ENCODE measurements at regions not wholly inside any gene's neighbourhood (a gene's known extent, or its start where the extent isn't known, plus 50 kb on each side); places are given as distances from the start of the nearest gene placed in this dataset.

GRCh38 chr14:35196571-35196970, 74.2 kb downstream of the PRORP start:
- H3K27me3 ChIP-seq: no peaks in the 10 kb centered on the region
- no peak for DNase-seq
- peak; percentile 24 for ATAC-seq
- intact Hi-C loops (cut with DNase I): no loop called here
- H3K9me3 ChIP-seq: no peaks in the 10 kb centered on the region
- no peaks in the 10 kb centered on the region for H3K36me3 ChIP-seq (replicated peaks in 1 of 2; ENCODE audit: insufficient read depth in 1 of 2, low read depth in 2 of 2)
- no peak overlapping the region for H3K27ac ChIP-seq
- 13 to 14% methylated on average over 1 of the region's 1 CpG for WGBS, 2 donors
- H3K4me3 ChIP-seq: no peak overlapping the region
- H3K4me1 ChIP-seq: no peaks in the 10 kb centered on the region
- no peak for TF ChIP-seq POLR2A (IDR thresholded peaks at IDR 0.05)
- TF ChIP-seq CTCF (IDR thresholded peaks at IDR 0.05): no peak

GRCh38 chr14:35197015-35197414, 74.7 kb downstream of the PRORP start:
- TF ChIP-seq POLR2A (IDR thresholded peaks at IDR 0.05): no peak
- TF ChIP-seq CTCF (IDR thresholded peaks at IDR 0.05): no peak
- Histone ChIP-seq H3K9me3 (no peaks in the 10 kb centered on the region), H3K4me1 (no peaks in the 10 kb centered on the region), H3K27ac (no peak overlapping the region), H3K27me3 (no peaks in the 10 kb centered on the region), H3K4me3 (no peak overlapping the region), H3K36me3 (replicated peaks in 1 of 2; ENCODE audit: insufficient read depth in 1 of 2, low read depth in 2 of 2) (no peaks in the 10 kb centered on the region)
- WGBS, 2 donors: 39 to 43% methylated on average over 1 of the region's 1 CpG
- no peak for ATAC-seq
- no peak for DNase-seq
- intact Hi-C loops (cut with DNase I): no loop called here

GRCh38 chr14:35201066-35201465, 78.7 kb downstream of the PRORP start:
- no peak for ATAC-seq
- Histone ChIP-seq H3K27me3 (no peaks in the 10 kb centered on the region), H3K36me3 (replicated peaks in 1 of 2; ENCODE audit: insufficient read depth in 1 of 2, low read depth in 2 of 2) (no peaks in the 10 kb centered on the region), H3K9me3 (no peaks in the 10 kb centered on the region), H3K4me1 (no peaks in the 10 kb centered on the region), H3K4me3 (no peak overlapping the region), H3K27ac (no peak overlapping the region)
- WGBS, 2 donors: 57 to 83% methylated on average over 3 of the region's 3 CpGs
- DNase-seq: no peak
- no peak for TF ChIP-seq CTCF (IDR thresholded peaks at IDR 0.05)
- intact Hi-C loops (cut with DNase I): no loop called here

GRCh38 chr14:35202195-35202594, 79.8 kb downstream of the PRORP start:
- H3K27me3 ChIP-seq: no peaks in the 10 kb centered on the region
- TF ChIP-seq CTCF (IDR thresholded peaks at IDR 0.05): no peak
- TF ChIP-seq POLR2A (IDR thresholded peaks at IDR 0.05): no peak

GRCh38 chr14:35205737-35206136, 83.4 kb downstream of the PRORP start:
- no peak overlapping the region for H3K27ac ChIP-seq
- TF ChIP-seq POLR2A (IDR thresholded peaks at IDR 0.05) (no peak), CTCF (IDR thresholded peaks at IDR 0.05) (no peak)
- H3K4me1 ChIP-seq: no peaks in the 10 kb centered on the region
- WGBS, 2 donors: 82 to 95% methylated on average over 2 of the region's 2 CpGs
- H3K4me3 ChIP-seq: no peak overlapping the region
- DNase-seq (no peak), ATAC-seq (no peak)
- H3K36me3 ChIP-seq (replicated peaks in 1 of 2; ENCODE audit: insufficient read depth in 1 of 2, low read depth in 2 of 2): no peaks in the 10 kb centered on the region
- H3K9me3 ChIP-seq: no peaks in the 10 kb centered on the region
- H3K27me3 ChIP-seq: no peaks in the 10 kb centered on the region
- intact Hi-C loops (cut with DNase I): no loop called here

More at GRCh38 chr14:35202195-35202594, 79.8 kb downstream of the PRORP start:
- 95 to 97% methylated on average over 3 of the region's 3 CpGs for WGBS, 2 donors
- Histone ChIP-seq H3K36me3 (replicated peaks in 1 of 2; ENCODE audit: insufficient read depth in 1 of 2, low read depth in 2 of 2) (no peaks in the 10 kb centered on the region), H3K4me1 (no peaks in the 10 kb centered on the region), H3K4me3 (no peak overlapping the region), H3K9me3 (no peaks in the 10 kb centered on the region), H3K27ac (no peak overlapping the region)
- DNase-seq (no peak), ATAC-seq (no peak)
- intact Hi-C loops (cut with DNase I): no loop called here
